Activated naive CD8-positive, alpha-beta T cell (primary cell): ENCODE measurements at regions not wholly inside any gene's neighbourhood (a gene's known extent, or its start where the extent isn't known, plus 50 kb on each side); places are given as distances from the start of the nearest gene placed in this dataset.

Experiments
- H3K27ac Mint-ChIP-seq: one replicate; pipeline ENCODE4 v1.8.0; 2021; ENCODE audit warnings: mixed read lengths
- H3K27me3 Mint-ChIP-seq: one replicate; pipeline ENCODE4 v1.8.0; 2021; ENCODE audit warnings: mixed read lengths
- H3K36me3 Mint-ChIP-seq: one replicate; pipeline ENCODE4 v1.8.0; 2021; ENCODE audit warnings: mixed read lengths
- H3K4me1 Mint-ChIP-seq: one replicate; pipeline ENCODE4 v1.8.0; 2021; ENCODE audit warnings: low read depth, mixed read lengths
- H3K4me3 Mint-ChIP-seq: one replicate; pipeline ENCODE4 v1.8.0; 2021; ENCODE audit warnings: mild to moderate bottlenecking, mixed read lengths
- H3K9me3 Mint-ChIP-seq: one replicate; pipeline ENCODE4 v1.8.0; 2021; ENCODE audit warnings: low read depth, mixed read lengths

GRCh38 chr9:103978396-103978795, 115.7 kb upstream of the SMC2 start:
- H3K9me3 Mint-ChIP-seq, result no peaks in the 10 kb centered on the region
- no peak overlapping the region for H3K4me3 Mint-ChIP-seq
- no peak overlapping the region for H3K27ac Mint-ChIP-seq
- H3K36me3 Mint-ChIP-seq, result no peaks in the 10 kb centered on the region
- H3K27me3 Mint-ChIP-seq, result peaks cover 1% of the 10 kb centered on the region
- H3K4me1 Mint-ChIP-seq, result no peaks in the 10 kb centered on the region

GRCh38 chr9:103981912-103982311, 112.2 kb upstream of the SMC2 start:
- Mint-ChIP-seq H3K9me3 (no peaks in the 10 kb centered on the region), H3K27me3 (no peaks in the 10 kb centered on the region), H3K4me3 (no peak overlapping the region), H3K27ac (no peak overlapping the region), H3K36me3 (no peaks in the 10 kb centered on the region), H3K4me1 (no peaks in the 10 kb centered on the region)

GRCh38 chr9:103985077-103985476, 109.0 kb upstream of the SMC2 start:
- no peaks in the 10 kb centered on the region for H3K4me1 Mint-ChIP-seq
- H3K27ac Mint-ChIP-seq, result no peak overlapping the region
- no peaks in the 10 kb centered on the region for H3K27me3 Mint-ChIP-seq
- H3K9me3 Mint-ChIP-seq, result no peaks in the 10 kb centered on the region
- no peak overlapping the region for H3K4me3 Mint-ChIP-seq
- H3K36me3 Mint-ChIP-seq, result no peaks in the 10 kb centered on the region

- H3K27ac Mint-ChIP-seq, result no peak overlapping the region
- H3K4me1 Mint-ChIP-seq, result no peaks in the 10 kb centered on the region
Observed at GRCh38 chr9:103988821-103989220, 105.3 kb upstream of the SMC2 start.

GRCh38 chr9:103990311-103990710, 103.8 kb upstream of the SMC2 start:
- H3K4me3 Mint-ChIP-seq, result no peak overlapping the region
- H3K4me1 Mint-ChIP-seq, result no peaks in the 10 kb centered on the region
- no peak overlapping the region for H3K27ac Mint-ChIP-seq
- no peaks in the 10 kb centered on the region for H3K36me3 Mint-ChIP-seq
- H3K27me3 Mint-ChIP-seq, result no peaks in the 10 kb centered on the region
- H3K9me3 Mint-ChIP-seq, result no peaks in the 10 kb centered on the region

More at GRCh38 chr9:103988821-103989220, 105.3 kb upstream of the SMC2 start:
- Mint-ChIP-seq H3K36me3 (no peaks in the 10 kb centered on the region), H3K27me3 (no peaks in the 10 kb centered on the region), H3K4me3 (no peak overlapping the region), H3K9me3 (no peaks in the 10 kb centered on the region)

- Mint-ChIP-seq H3K4me3 (no peak overlapping the region), H3K27me3 (no peaks in the 10 kb centered on the region), H3K27ac (no peak overlapping the region), H3K9me3 (no peaks in the 10 kb centered on the region), H3K36me3 (no peaks in the 10 kb centered on the region), H3K4me1 (no peaks in the 10 kb centered on the region)
Observed at GRCh38 chr9:103991001-103991400, 103.1 kb upstream of the SMC2 start.

- no peak overlapping the region for H3K4me3 Mint-ChIP-seq
- no peaks in the 10 kb centered on the region for H3K36me3 Mint-ChIP-seq
- H3K9me3 Mint-ChIP-seq, result no peaks in the 10 kb centered on the region
- H3K27ac Mint-ChIP-seq, result no peak overlapping the region
- no peaks in the 10 kb centered on the region for H3K27me3 Mint-ChIP-seq
- H3K4me1 Mint-ChIP-seq, result no peaks in the 10 kb centered on the region
Observed at GRCh38 chr9:103991698-103992097, 102.4 kb upstream of the SMC2 start.

GRCh38 chr9:103992938-103993579, 101.0 kb upstream of the SMC2 start:
- H3K4me1 Mint-ChIP-seq, result no peaks in the 10 kb centered on the region

GRCh38 chr9:103997856-103998370, 96.2 kb upstream of the SMC2 start:
- Mint-ChIP-seq H3K27me3 (peaks cover 3% of the 10 kb centered on the region), H3K27ac (no peak overlapping the region), H3K4me1 (no peaks in the 10 kb centered on the region), H3K4me3 (no peak overlapping the region), H3K9me3 (no peaks in the 10 kb centered on the region), H3K36me3 (no peaks in the 10 kb centered on the region)

More at GRCh38 chr9:103992938-103993579, 101.0 kb upstream of the SMC2 start:
- Mint-ChIP-seq H3K27me3 (no peaks in the 10 kb centered on the region), H3K9me3 (no peaks in the 10 kb centered on the region), H3K4me3 (no peak overlapping the region), H3K36me3 (no peaks in the 10 kb centered on the region), H3K27ac (no peak overlapping the region)

GRCh38 chr9:103999375-104000062, 94.6 kb upstream of the SMC2 start:
- H3K27me3 Mint-ChIP-seq, result peaks cover 4% of the 10 kb centered on the region
- no peaks in the 10 kb centered on the region for H3K9me3 Mint-ChIP-seq

GRCh38 chr9:104009826-104010225, 84.3 kb upstream of the SMC2 start:
- no peaks in the 10 kb centered on the region for H3K9me3 Mint-ChIP-seq
- no peaks in the 10 kb centered on the region for H3K4me1 Mint-ChIP-seq
- peaks cover 10% of the 10 kb centered on the region for H3K27me3 Mint-ChIP-seq
- no peak overlapping the region for H3K4me3 Mint-ChIP-seq
- H3K36me3 Mint-ChIP-seq, result no peaks in the 10 kb centered on the region
- H3K27ac Mint-ChIP-seq, result no peak overlapping the region

More at GRCh38 chr9:103999375-104000062, 94.6 kb upstream of the SMC2 start:
- H3K4me1 Mint-ChIP-seq, result no peaks in the 10 kb centered on the region
- H3K4me3 Mint-ChIP-seq, result no peak overlapping the region
- H3K36me3 Mint-ChIP-seq, result no peaks in the 10 kb centered on the region
- no peak overlapping the region for H3K27ac Mint-ChIP-seq

- Mint-ChIP-seq H3K4me3 (no peak overlapping the region), H3K27ac (no peak overlapping the region), H3K9me3 (no peaks in the 10 kb centered on the region), H3K27me3 (peaks cover 9% of the 10 kb centered on the region), H3K4me1 (peaks cover under 1% of the 10 kb centered on the region), H3K36me3 (no peaks in the 10 kb centered on the region)
Observed at GRCh38 chr9:104022083-104022482, 72.0 kb upstream of the SMC2 start.

- H3K4me3 Mint-ChIP-seq, result no peak overlapping the region
- peaks cover 9% of the 10 kb centered on the region for H3K27me3 Mint-ChIP-seq
- H3K36me3 Mint-ChIP-seq, result no peaks in the 10 kb centered on the region
- H3K27ac Mint-ChIP-seq, result no peak overlapping the region
- H3K4me1 Mint-ChIP-seq, result peaks cover 16% of the 10 kb centered on the region
- H3K9me3 Mint-ChIP-seq, result no peaks in the 10 kb centered on the region
Observed at GRCh38 chr9:104025104-104025503, 69.0 kb upstream of the SMC2 start.

GRCh38 chr9:104025945-104026344, 68.2 kb upstream of the SMC2 start:
- H3K27me3 Mint-ChIP-seq, result peaks cover 9% of the 10 kb centered on the region
- no peak overlapping the region for H3K4me3 Mint-ChIP-seq
- no peak overlapping the region for H3K27ac Mint-ChIP-seq
- H3K9me3 Mint-ChIP-seq, result no peaks in the 10 kb centered on the region
- H3K4me1 Mint-ChIP-seq, result peaks cover 16% of the 10 kb centered on the region
- no peaks in the 10 kb centered on the region for H3K36me3 Mint-ChIP-seq

- Mint-ChIP-seq H3K27ac (peak overlapping the region; percentile 8), H3K36me3 (no peaks in the 10 kb centered on the region), H3K9me3 (no peaks in the 10 kb centered on the region), H3K27me3 (peaks cover 6% of the 10 kb centered on the region), H3K4me1 (peaks cover 16% of the 10 kb centered on the region), H3K4me3 (no peak overlapping the region)
Observed at GRCh38 chr9:104027295-104027694, 66.8 kb upstream of the SMC2 start.
